OCI-LY1 (cell line): ENCODE measurements at regions not wholly inside any gene's neighbourhood (a gene's known extent, or its start where the extent isn't known, plus 50 kb on each side); places are given as distances from the start of the nearest gene placed in this dataset.

Experiments used
- H2AFZ ChIP-seq: fragments of 200-600 bp; sonication (generic), shearing (Covaris generic); 2 replicates; pipeline ENCODE4 v1.6.0; 2014; ENCODE audit warnings: antibody characterized with exemption, mild to moderate bottlenecking, low read length
- H3F3A ChIP-seq: fragments of 200-600 bp; sonication (generic), shearing (Covaris generic); 2 replicates; pipeline ENCODE4 v1.6.0; 2014; ENCODE audit warnings: mild to moderate bottlenecking, antibody characterized with exemption, low read length, moderate library complexity; ENCODE audit not compliant: insufficient read depth
- H3K27ac ChIP-seq: fragments of 200-600 bp; sonication (generic); 2 replicates; pipeline ENCODE4 v1.5.1; 2014; ENCODE audit warnings: low read length, mixed run types, mild to moderate bottlenecking, low read depth; ENCODE audit not compliant: poor library complexity, severe bottlenecking
- H3K27me3 ChIP-seq: fragments of 200-600 bp; sonication (generic); 2 replicates; pipeline ENCODE4 v1.6.0; 2014; ENCODE audit warnings: antibody characterized with exemption, mild to moderate bottlenecking, low read length, moderate library complexity; ENCODE audit not compliant: insufficient read depth
- H3K36me3 ChIP-seq: fragments of 200-600 bp; sonication (generic); 2 replicates; pipeline ENCODE4 v1.6.1; 2014; ENCODE audit warnings: mild to moderate bottlenecking, antibody characterized with exemption, low read length, moderate library complexity, mixed read lengths; ENCODE audit not compliant: insufficient read depth
- H3K4me1 ChIP-seq: fragments of 200-600 bp; sonication (generic); 2 replicates; pipeline ENCODE4 v1.5.1; 2014; ENCODE audit warnings: mild to moderate bottlenecking, low read length, moderate library complexity; ENCODE audit not compliant: insufficient read depth, severe bottlenecking
- H3K4me2 ChIP-seq: fragments of 200-600 bp; sonication (generic), shearing (Covaris generic); 2 replicates; pipeline ENCODE4 v1.6.1; 2014; ENCODE audit warnings: low read length
- H3K4me3 ChIP-seq: fragments of 200-600 bp; sonication (generic); 2 replicates; pipeline ENCODE4 v1.5.1; 2014; ENCODE audit warnings: low read length, low read depth, mild to moderate bottlenecking, mixed read lengths; ENCODE audit not compliant: poor library complexity, severe bottlenecking
- H3K79me2 ChIP-seq: fragments of 200-600 bp; shearing (Covaris generic); 2 replicates; pipeline ENCODE4 v1.6.1; 2016; ENCODE audit warnings: mixed run types, low read length, mixed read lengths; ENCODE audit not compliant: insufficient read depth
- H3K9ac ChIP-seq: fragments of 200-600 bp; sonication (generic), shearing (Covaris generic); 2 replicates; pipeline ENCODE4 v1.6.1; 2014; ENCODE audit warnings: mild to moderate bottlenecking, low read length, mixed read lengths
- H3K9me2 ChIP-seq: fragments of 200-600 bp; sonication (generic), shearing (Covaris generic); 2 replicates; pipeline ENCODE4 v1.6.1; 2014; ENCODE audit warnings: low read depth, mild to moderate bottlenecking, low read length, mixed read lengths
- H3K9me3 ChIP-seq: fragments of 200-600 bp; shearing (Covaris generic); 2 replicates; pipeline ENCODE4 v1.6.1; 2014; ENCODE audit warnings: low read length, mixed read lengths
- H4K20me1 ChIP-seq: fragments of 200-600 bp; sonication (generic), shearing (Covaris generic); 2 replicates; pipeline ENCODE4 v1.6.0; 2016; ENCODE audit warnings: mild to moderate bottlenecking, low read length; ENCODE audit not compliant: insufficient read depth
- EZH2 ChIP-seq: fragments of 200-600 bp; sonication (generic), shearing (Covaris generic); IDR thresholded peaks from 2 replicates; pipeline ENCODE4 v1.8.0; 2017; ENCODE audit warnings: borderline replicate concordance, mixed run types, mild to moderate bottlenecking, antibody characterized with exemption, low read length, moderate library complexity, mixed read lengths
- TF ChIP-seq, protein P1 (sequence below): fragments of 200-600 bp; sonication (generic), shearing (Covaris generic); IDR thresholded peaks from 2 replicates; pipeline ENCODE4 v1.5.1; 2017; ENCODE audit warnings: mild to moderate bottlenecking, antibody characterized with exemption, low read length, moderate library complexity, mixed read lengths

DNA sequence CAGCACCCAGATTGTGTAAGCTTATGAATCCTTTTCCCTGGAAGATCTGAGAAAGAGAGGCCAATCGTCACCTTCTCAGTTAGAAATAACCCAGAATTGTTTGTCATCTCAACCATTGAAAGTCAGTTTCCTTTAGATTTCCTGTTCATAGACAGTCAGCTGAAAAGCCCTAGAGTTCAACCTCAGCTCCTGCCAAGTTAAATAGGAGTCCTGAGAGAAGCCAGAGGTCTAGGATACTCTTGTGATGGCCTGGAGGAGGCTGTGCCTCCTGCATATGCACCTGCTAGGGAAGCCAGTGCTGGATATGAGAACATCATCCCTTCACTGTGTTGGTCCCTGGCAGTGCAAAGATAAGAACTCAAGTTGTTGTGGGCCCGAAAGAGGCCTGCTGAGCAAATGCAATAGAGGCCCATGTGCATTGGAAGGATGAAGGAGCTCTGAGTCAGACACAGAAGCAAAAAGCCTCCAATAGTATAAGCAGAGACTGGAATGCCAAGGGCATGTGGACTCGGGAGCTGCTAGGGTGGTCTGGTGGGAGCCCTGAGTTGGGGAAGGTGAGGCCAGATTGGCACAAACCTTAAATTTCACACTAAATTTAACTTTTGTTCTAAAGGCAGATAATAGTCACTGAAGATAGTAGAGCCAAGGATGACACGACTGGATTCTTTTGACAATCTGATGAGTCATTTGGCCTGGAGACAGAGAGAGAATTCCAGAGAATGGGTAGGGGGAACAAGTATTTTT, 520.9 kb upstream of the CDH5 start:
- Histone ChIP-seq H3K27me3 (no peaks in the 10 kb centered on the region), H3K27ac (no peak overlapping the region), H3K36me3 (no peaks in the 10 kb centered on the region), H3K4me3 (no peak overlapping the region), H3K9ac (no peak overlapping the region), H3K4me1 (no peaks in the 10 kb centered on the region), H4K20me1 (no peaks in the 10 kb centered on the region), H3K4me2 (no peak overlapping the region), H3K9me3 (no peaks in the 10 kb centered on the region), H3K79me2 (no peaks in the 10 kb centered on the region), H3K9me2 (no peaks in the 10 kb centered on the region), H3F3A (no peaks in the 10 kb centered on the region), H2AFZ (no peak overlapping the region)
- TF ChIP-seq, protein P1, sequence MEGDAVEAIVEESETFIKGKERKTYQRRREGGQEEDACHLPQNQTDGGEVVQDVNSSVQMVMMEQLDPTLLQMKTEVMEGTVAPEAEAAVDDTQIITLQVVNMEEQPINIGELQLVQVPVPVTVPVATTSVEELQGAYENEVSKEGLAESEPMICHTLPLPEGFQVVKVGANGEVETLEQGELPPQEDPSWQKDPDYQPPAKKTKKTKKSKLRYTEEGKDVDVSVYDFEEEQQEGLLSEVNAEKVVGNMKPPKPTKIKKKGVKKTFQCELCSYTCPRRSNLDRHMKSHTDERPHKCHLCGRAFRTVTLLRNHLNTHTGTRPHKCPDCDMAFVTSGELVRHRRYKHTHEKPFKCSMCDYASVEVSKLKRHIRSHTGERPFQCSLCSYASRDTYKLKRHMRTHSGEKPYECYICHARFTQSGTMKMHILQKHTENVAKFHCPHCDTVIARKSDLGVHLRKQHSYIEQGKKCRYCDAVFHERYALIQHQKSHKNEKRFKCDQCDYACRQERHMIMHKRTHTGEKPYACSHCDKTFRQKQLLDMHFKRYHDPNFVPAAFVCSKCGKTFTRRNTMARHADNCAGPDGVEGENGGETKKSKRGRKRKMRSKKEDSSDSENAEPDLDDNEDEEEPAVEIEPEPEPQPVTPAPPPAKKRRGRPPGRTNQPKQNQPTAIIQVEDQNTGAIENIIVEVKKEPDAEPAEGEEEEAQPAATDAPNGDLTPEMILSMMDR, result no peak
- no peak for TF ChIP-seq EZH2

DNA sequence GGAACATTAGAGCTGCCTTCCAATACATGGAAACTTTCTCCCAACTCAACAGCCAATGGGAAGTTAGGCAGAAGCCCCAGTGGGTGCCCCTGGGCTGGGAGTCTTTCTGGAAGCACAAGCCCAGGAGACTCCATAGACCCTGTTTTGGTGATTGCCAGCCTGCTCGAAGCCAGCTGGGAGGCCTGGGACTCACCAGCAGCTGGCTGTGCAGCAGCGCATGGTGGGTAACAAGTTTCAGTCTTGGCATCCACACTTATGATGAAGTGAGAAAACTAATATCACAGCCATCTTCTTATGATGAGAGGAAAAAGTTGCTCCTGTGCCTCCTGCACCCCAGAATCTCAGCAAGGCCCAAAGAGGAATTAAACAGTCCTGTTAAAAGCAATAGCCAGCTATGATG, 522.5 kb upstream of the CDH5 start:
- Histone ChIP-seq H3K4me3 (no peak overlapping the region), H3K27ac (no peak overlapping the region)

DNA sequence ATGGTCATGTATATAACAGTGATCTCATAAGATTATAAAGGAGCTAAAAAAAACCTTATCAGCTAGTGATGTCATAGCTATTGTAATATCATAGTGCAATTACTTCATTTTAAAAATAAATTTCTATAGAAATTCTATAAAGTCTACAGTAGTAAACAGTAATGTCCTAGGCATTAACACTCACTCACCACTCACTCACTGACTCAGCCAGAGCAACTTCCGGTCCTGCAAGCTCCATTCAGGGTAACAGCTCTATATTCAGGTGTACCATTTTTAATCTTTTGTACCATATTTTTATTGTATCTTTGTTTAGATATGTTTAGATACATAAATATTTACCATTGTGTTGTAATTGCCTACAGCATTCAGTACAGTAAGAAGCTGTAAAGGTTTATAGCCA, 524.4 kb upstream of the CDH5 start:
- Histone ChIP-seq H3K9me3 (no peaks in the 10 kb centered on the region), H3K36me3 (no peaks in the 10 kb centered on the region), H3F3A (no peaks in the 10 kb centered on the region), H3K4me1 (no peaks in the 10 kb centered on the region), H3K9me2 (no peaks in the 10 kb centered on the region), H3K27me3 (no peaks in the 10 kb centered on the region), H3K79me2 (no peaks in the 10 kb centered on the region), H3K4me3 (no peak overlapping the region), H3K27ac (no peak overlapping the region), H3K9ac (no peak overlapping the region), H3K4me2 (no peak overlapping the region), H4K20me1 (no peaks in the 10 kb centered on the region), H2AFZ (no peak overlapping the region)
- TF ChIP-seq, protein P1, result no peak
- TF ChIP-seq EZH2, result no peak

More for the DNA sequence above, 522.5 kb upstream of the CDH5 start:
- no peaks in the 10 kb centered on the region for H4K20me1 ChIP-seq
- H3K4me1 ChIP-seq, result no peaks in the 10 kb centered on the region
- TF ChIP-seq, protein P1, result no peak
- no peak for TF ChIP-seq EZH2
- no peak overlapping the region for H3K9ac ChIP-seq
- no peaks in the 10 kb centered on the region for H3K9me3 ChIP-seq
- no peaks in the 10 kb centered on the region for H3K36me3 ChIP-seq
- no peaks in the 10 kb centered on the region for H3K9me2 ChIP-seq
- no peaks in the 10 kb centered on the region for H3K27me3 ChIP-seq
- H3F3A ChIP-seq, result no peaks in the 10 kb centered on the region
- H2AFZ ChIP-seq, result no peak overlapping the region
- H3K79me2 ChIP-seq, result no peaks in the 10 kb centered on the region
- H3K4me2 ChIP-seq, result no peak overlapping the region
